Peyer's patch (tissue), 4 donors: ENCODE measurements at regions not wholly inside any gene's neighbourhood (a gene's known extent, or its start where the extent isn't known, plus 50 kb on each side); places are given as distances from the start of the nearest gene placed in this dataset.

ENCODE experiments used
- CTCF ChIP-seq, 6 experiments: fragments of 450-650 bp in 4 of 6; fragments of 200-600 bp in 2 of 6; sonication (generic) in 1 of 6; IDR thresholded peaks; one replicate each; pipeline ENCODE4 v1.5.1; 2017 to 2019; ENCODE audit warnings: antibody characterized with exemption in 6 of 6, mild to moderate bottlenecking in 3 of 6, moderate library complexity in 1 of 6
- POLR2A ChIP-seq, 2 donors: fragments of 450-650 bp; IDR thresholded peaks; one replicate each; pipeline ENCODE4 v1.5.1; 2017; ENCODE audit warnings: antibody characterized with exemption in 2 of 2, mild to moderate bottlenecking in 2 of 2, moderate library complexity in 2 of 2

- TF ChIP-seq CTCF (IDR thresholded peaks at IDR 0.05) (no peak), POLR2A (IDR thresholded peaks at IDR 0.05) (no peak)
Observed at GRCh38 chr12:102542816-102543440, 62.6 kb upstream of the IGF1 start.
